Prostate gland (tissue), 2 donors: ENCODE measurements at regions not wholly inside any gene's neighbourhood (a gene's known extent, or its start where the extent isn't known, plus 50 kb on each side); places are given as distances from the start of the nearest gene placed in this dataset.

Experiments
- POLR2A ChIP-seq: fragments of 450-650 bp; IDR thresholded peaks from one replicate; pipeline ENCODE4 v1.6.1; 2016; ENCODE audit warnings: antibody characterized with exemption, mild to moderate bottlenecking
- POLR2AphosphoS5 ChIP-seq: sonication (generic); formaldehyde crosslinking; IDR thresholded peaks from one replicate; pipeline ENCODE4 v1.6.1; 2017; ENCODE audit warnings: antibody characterized with exemption
- TF ChIP-seq, protein P1 (sequence below), 4 experiments: fragments of 200-600 bp in 2 of 4; fragments of 450-650 bp in 2 of 4; sonication (generic) in 2 of 4; IDR thresholded peaks; 1 replicate in 3 of 4; 2 replicates in 1 of 4; pipeline ENCODE4 v1.5.1; 2016 to 2019; ENCODE audit warnings: antibody characterized with exemption in 4 of 4, mild to moderate bottlenecking in 2 of 4, moderate library complexity in 2 of 4

DNA sequence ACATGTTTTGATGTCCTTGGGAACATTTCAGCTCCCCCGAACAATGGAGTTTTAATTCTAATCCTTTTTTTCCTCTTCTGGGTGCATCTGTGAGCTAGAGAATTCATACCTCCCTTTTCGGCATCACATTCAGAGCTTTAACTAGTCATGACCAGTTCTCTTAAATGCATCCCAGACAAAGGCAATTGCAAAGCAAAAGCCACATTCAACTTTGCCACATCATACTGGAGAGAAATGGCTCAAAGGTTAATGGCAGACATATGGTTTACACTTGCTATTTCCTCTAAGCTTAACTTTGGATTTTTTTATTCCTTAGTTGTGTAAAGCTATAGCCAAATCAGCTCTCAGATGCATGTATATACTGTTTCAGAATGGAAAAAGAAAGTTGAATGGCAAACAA, 153.3 kb downstream of the ESM1 start:
- TF ChIP-seq, protein P1, sequence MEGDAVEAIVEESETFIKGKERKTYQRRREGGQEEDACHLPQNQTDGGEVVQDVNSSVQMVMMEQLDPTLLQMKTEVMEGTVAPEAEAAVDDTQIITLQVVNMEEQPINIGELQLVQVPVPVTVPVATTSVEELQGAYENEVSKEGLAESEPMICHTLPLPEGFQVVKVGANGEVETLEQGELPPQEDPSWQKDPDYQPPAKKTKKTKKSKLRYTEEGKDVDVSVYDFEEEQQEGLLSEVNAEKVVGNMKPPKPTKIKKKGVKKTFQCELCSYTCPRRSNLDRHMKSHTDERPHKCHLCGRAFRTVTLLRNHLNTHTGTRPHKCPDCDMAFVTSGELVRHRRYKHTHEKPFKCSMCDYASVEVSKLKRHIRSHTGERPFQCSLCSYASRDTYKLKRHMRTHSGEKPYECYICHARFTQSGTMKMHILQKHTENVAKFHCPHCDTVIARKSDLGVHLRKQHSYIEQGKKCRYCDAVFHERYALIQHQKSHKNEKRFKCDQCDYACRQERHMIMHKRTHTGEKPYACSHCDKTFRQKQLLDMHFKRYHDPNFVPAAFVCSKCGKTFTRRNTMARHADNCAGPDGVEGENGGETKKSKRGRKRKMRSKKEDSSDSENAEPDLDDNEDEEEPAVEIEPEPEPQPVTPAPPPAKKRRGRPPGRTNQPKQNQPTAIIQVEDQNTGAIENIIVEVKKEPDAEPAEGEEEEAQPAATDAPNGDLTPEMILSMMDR (IDR thresholded peaks at IDR 0.05): no peak
- TF ChIP-seq POLR2AphosphoS5 (no peak), POLR2A (no peak)
